ENCODE measurements at regions not wholly inside any gene's neighbourhood (a gene's known extent, or its start where the extent isn't known, plus 50 kb on each side); places are given as distances from the start of the nearest gene placed in this dataset.
A peak's percentile ranks its signal among the peaks of the same experiment; 100 is the strongest.
"Not testable (repeated sequence)": the region's sequence is repeated elsewhere in the genome, so short reads cannot be mapped to it uniquely, and the experiment has no call there.

GRCh38 chr5:177671755-177672690, 72.1 kb downstream of the B4GALT7 start:
- H3K4ac ChIP-seq (ENCODE audit: low read depth in 1 of 2, low read length in 2 of 2); H2AFZ ChIP-seq (ENCODE audit: low read depth, low read length); H2BK120ac ChIP-seq (ENCODE audit: low read depth, low read length); H2BK5ac ChIP-seq (ENCODE audit: low read depth, low read length, poor library complexity, severe bottlenecking); H3K27ac ChIP-seq (ENCODE audit: low read length, poor library complexity, severe bottlenecking); H4K91ac ChIP-seq (ENCODE audit: low read length); H3K9me3 ChIP-seq (ENCODE audit: control insufficient read depth, low read length); H2BK12ac ChIP-seq (ENCODE audit: low read length in 2 of 2); H3K14ac ChIP-seq (ENCODE audit: low read length in 2 of 2); H2BK15ac ChIP-seq (ENCODE audit: low read depth, poor library complexity, severe bottlenecking); H3K36me3 ChIP-seq (ENCODE audit: control insufficient read depth in 1 of 2, insufficient read depth in 2 of 2, low read depth in 1 of 2, low read length in 2 of 2); H4K8ac ChIP-seq (ENCODE audit: low read length); H3K18ac ChIP-seq (ENCODE audit: low read depth in 1 of 2, low read length in 2 of 2); H3K79me1 ChIP-seq (replicated peaks; ENCODE audit: low read length, poor library complexity, severe bottlenecking); H3K23ac ChIP-seq (ENCODE audit: low read length in 2 of 2); H3K4me1 ChIP-seq (ENCODE audit: control insufficient read depth, insufficient read depth, low read depth, low read length); H2AK5ac ChIP-seq (ENCODE audit: low read length, severe bottlenecking); H3K9ac ChIP-seq (ENCODE audit: low read length); H3K27me3 ChIP-seq (ENCODE audit: control insufficient read depth in 1 of 2, insufficient read depth in 1 of 2, low read length in 2 of 2); H3K4me2 ChIP-seq (ENCODE audit: low read length, poor library complexity, severe bottlenecking): not testable (repeated sequence)
- WGBS: no CpG with 5 or more reads among the region's 110 CpGs
- DNase-seq: peak; percentile 20
- peak overlapping the region in 1 of 2 experiments; percentile 60 for H3K4me3 ChIP-seq (ENCODE audit: insufficient read depth in 1 of 2, low read depth in 1 of 2, low read length in 2 of 2)
